ENCODE measurements at regions not wholly inside any gene's neighbourhood (a gene's known extent, or its start where the extent isn't known, plus 50 kb on each side); places are given as distances from the start of the nearest gene placed in this dataset.

- TF ChIP-seq CTCF (conservative IDR thresholded peaks at IDR 0.05; ENCODE audit: low read length) (no peak), EZH2phosphoT487 (IDR thresholded peaks at IDR 0.05; ENCODE audit: borderline replicate concordance, low read depth, low read length) (no peak)
Measured at GRCh38 chr1:105260001-105260400, 1510.3 kb downstream of the AMY1C start.

Measured in OCI-LY7 (cell line).